Hindlimb muscle (tissue), 1 donor: ENCODE measurements at regions not wholly inside any gene's neighbourhood (a gene's known extent, or its start where the extent isn't known, plus 50 kb on each side); places are given as distances from the start of the nearest gene placed in this dataset.

Source experiments
- DNase-seq: peaks from one replicate; pipeline ENCODE4 v3.0.0-alpha.2; 2013

GRCh38 chr9:119818726-119819435 is 449.6 kb upstream of the BRINP1 start:
- no peak for DNase-seq

- no peak for DNase-seq
Observed at GRCh38 chr9:119810645-119811429, 441.6 kb upstream of the BRINP1 start.

GRCh38 chr9:119803679-119804078 is 434.4 kb upstream of the BRINP1 start:
- DNase-seq = no peak

- DNase-seq = no peak
Observed at GRCh38 chr9:119802621-119803020, 433.4 kb upstream of the BRINP1 start.

- no peak for DNase-seq
Observed at GRCh38 chr9:119802133-119802532, 432.9 kb upstream of the BRINP1 start.

- DNase-seq = no peak
Observed at GRCh38 chr9:119801311-119801710, 432.1 kb upstream of the BRINP1 start.

- no peak for DNase-seq
Observed at GRCh38 chr9:119795395-119795794, 426.2 kb upstream of the BRINP1 start.

- no peak for DNase-seq
Observed at GRCh38 chr9:119794836-119795235, 425.6 kb upstream of the BRINP1 start.

GRCh38 chr9:119793218-119793617 is 424.0 kb upstream of the BRINP1 start:
- DNase-seq = no peak

- DNase-seq = no peak
Observed at GRCh38 chr9:119792242-119792641, 423.0 kb upstream of the BRINP1 start.

GRCh38 chr9:119789987-119790386 is 420.8 kb upstream of the BRINP1 start:
- no peak for DNase-seq

- DNase-seq = no peak
Observed at GRCh38 chr9:119788921-119789320, 419.7 kb upstream of the BRINP1 start.

- no peak for DNase-seq
Observed at GRCh38 chr9:119781886-119782285, 412.7 kb upstream of the BRINP1 start.

- no peak for DNase-seq
Observed at GRCh38 chr9:119775410-119775809, 406.2 kb upstream of the BRINP1 start.

- no peak for DNase-seq
Observed at GRCh38 chr9:119773823-119774222, 404.6 kb upstream of the BRINP1 start.

GRCh38 chr9:119771341-119771740 is 402.1 kb upstream of the BRINP1 start:
- DNase-seq = no peak

GRCh38 chr9:119768266-119768665 is 399.0 kb upstream of the BRINP1 start:
- no peak for DNase-seq

GRCh38 chr9:119765632-119766175 is 396.5 kb upstream of the BRINP1 start:
- no peak for DNase-seq

- DNase-seq = no peak
Observed at GRCh38 chr9:119763260-119763659, 394.0 kb upstream of the BRINP1 start.

- no peak for DNase-seq
Observed at GRCh38 chr9:119761812-119762211, 392.6 kb upstream of the BRINP1 start.

- no peak for DNase-seq
Observed at GRCh38 chr9:119758990-119759389, 389.8 kb upstream of the BRINP1 start.

GRCh38 chr9:119758241-119758640 is 389.0 kb upstream of the BRINP1 start:
- DNase-seq = no peak

GRCh38 chr9:119739476-119739875 is 370.2 kb upstream of the BRINP1 start:
- DNase-seq = no peak
